GM06990 (cell line): ENCODE measurements at regions not wholly inside any gene's neighbourhood (a gene's known extent, or its start where the extent isn't known, plus 50 kb on each side); places are given as distances from the start of the nearest gene placed in this dataset.

ENCODE experiments used
- DNase-seq: peaks from one replicate; pipeline ENCODE4 v3.0.0-alpha.2; 2011; ENCODE audit not compliant: insufficient read length; ENCODE audit errors: extremely low read depth
- H3K27me3 ChIP-seq: replicated peaks from 2 replicates; pipeline ENCODE4 v1.6.0; 2011; ENCODE audit warnings: low read length; ENCODE audit not compliant: control insufficient read depth, insufficient read depth
- H3K36me3 ChIP-seq: 2 replicates; pipeline ENCODE4 v1.5.1; 2011; ENCODE audit warnings: low read length; ENCODE audit not compliant: control insufficient read depth, insufficient read depth
- H3K4me3 ChIP-seq: replicated peaks from 2 replicates; pipeline ENCODE4 v1.5.1; 2011; ENCODE audit warnings: low read depth, mild to moderate bottlenecking, control low read depth, low read length
- TF ChIP-seq, protein P1 (sequence below): IDR thresholded peaks from 2 replicates; pipeline ENCODE4 v1.5.1; 2011; ENCODE audit warnings: low read length, control low read depth, mild to moderate bottlenecking, inconsistent platforms; ENCODE audit not compliant: insufficient read depth, poor library complexity, severe bottlenecking

DNA sequence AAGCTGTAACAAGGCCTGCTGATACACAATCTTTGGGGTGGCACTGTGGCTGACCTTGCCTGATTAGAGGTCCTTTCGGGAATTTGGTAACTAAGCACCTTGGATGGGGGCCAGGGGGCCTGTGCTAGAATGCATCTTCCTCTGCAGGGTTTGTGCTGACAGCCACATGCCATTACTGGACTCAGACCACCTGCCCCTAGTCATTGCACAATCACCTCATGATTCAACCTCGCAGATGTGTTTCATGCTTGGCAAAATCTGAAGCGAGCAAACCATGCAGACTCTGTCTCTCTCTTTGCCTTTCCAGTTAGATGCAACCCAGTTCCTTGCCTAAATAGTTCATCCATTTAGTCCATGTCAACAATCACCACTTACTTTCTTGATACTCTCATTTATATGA lies 96.5 kb upstream of the ERCC6L2 start:
- Histone ChIP-seq H3K36me3 (no peaks in the 10 kb centered on the region), H3K4me3 (no peak overlapping the region), H3K27me3 (peaks cover 2% of the 10 kb centered on the region)
- TF ChIP-seq, protein P1, sequence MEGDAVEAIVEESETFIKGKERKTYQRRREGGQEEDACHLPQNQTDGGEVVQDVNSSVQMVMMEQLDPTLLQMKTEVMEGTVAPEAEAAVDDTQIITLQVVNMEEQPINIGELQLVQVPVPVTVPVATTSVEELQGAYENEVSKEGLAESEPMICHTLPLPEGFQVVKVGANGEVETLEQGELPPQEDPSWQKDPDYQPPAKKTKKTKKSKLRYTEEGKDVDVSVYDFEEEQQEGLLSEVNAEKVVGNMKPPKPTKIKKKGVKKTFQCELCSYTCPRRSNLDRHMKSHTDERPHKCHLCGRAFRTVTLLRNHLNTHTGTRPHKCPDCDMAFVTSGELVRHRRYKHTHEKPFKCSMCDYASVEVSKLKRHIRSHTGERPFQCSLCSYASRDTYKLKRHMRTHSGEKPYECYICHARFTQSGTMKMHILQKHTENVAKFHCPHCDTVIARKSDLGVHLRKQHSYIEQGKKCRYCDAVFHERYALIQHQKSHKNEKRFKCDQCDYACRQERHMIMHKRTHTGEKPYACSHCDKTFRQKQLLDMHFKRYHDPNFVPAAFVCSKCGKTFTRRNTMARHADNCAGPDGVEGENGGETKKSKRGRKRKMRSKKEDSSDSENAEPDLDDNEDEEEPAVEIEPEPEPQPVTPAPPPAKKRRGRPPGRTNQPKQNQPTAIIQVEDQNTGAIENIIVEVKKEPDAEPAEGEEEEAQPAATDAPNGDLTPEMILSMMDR, result no peak
- no peak for DNase-seq

DNA sequence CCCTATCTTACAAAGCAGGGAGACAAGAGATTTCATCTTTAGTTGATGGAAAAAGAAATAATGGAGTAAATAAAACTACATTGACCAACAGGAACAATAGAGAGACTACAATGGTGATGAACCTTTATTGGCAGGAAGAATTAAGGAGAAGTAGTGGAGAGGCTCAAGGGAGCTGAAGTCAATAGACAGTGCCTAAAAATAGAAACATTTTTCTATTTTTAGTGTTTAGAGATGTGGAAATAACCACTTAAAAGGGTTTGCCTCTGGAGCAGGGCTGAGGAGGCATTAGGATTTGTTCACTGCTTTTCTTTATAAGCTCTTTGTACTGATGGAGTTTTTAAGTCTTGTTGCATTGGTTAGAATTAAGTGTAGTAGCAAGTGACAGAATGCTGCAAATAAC lies 98.4 kb upstream of the ERCC6L2 start:
- no peak for DNase-seq
- TF ChIP-seq, protein P1, result no peak
- no peak overlapping the region for H3K4me3 ChIP-seq

DNA sequence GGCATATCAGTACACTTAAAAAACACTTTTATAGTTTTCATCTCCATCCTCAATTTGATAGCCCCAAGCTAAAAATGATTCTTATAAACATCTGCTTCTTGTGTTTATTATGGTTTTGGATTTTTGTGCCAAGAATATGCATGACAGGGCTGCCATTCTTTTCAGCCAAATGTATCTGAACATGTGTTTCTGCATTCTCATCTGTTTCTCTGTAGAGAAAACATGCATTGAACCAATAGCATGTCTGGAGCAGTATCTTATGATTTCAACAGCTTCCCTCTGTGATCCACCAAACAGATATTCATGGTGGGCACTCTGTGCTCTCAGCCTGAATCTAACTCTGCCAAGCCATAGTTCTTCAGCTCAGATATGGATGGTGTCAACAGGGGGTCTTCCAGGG lies 99.3 kb upstream of the ERCC6L2 start:
- no peaks in the 10 kb centered on the region for H3K36me3 ChIP-seq

More for the DNA sequence above, 98.4 kb upstream of the ERCC6L2 start:
- Histone ChIP-seq H3K36me3 (no peaks in the 10 kb centered on the region), H3K27me3 (peaks cover 2% of the 10 kb centered on the region)

DNA sequence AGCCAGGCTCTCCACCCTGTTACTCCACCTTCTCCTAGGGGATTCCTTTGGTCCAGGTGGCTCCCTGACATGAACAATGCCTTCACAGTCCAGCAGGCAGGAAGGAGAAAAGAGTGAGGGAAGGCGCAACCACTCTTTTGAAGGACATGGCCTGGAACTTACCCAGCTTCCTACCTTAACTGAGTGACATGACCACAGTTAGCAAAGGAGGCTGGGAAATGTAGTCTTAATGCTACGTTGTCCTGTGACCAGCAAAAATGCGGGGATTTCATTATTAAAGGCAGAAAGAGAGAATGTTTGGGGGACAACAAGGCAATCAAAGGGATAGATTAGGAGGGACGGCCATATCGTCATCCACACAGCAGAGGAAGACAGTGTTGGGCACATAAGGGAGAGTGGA lies 100.3 kb upstream of the ERCC6L2 start:
- H3K4me3 ChIP-seq, result no peak overlapping the region
- H3K27me3 ChIP-seq, result peaks cover 2% of the 10 kb centered on the region
- no peaks in the 10 kb centered on the region for H3K36me3 ChIP-seq
- no peak for DNase-seq
- TF ChIP-seq, protein P1, result no peak

More for the DNA sequence above, 99.3 kb upstream of the ERCC6L2 start:
- peaks cover 2% of the 10 kb centered on the region for H3K27me3 ChIP-seq
- TF ChIP-seq, protein P1, result no peak
- H3K4me3 ChIP-seq, result no peak overlapping the region
- DNase-seq, result no peak

DNA sequence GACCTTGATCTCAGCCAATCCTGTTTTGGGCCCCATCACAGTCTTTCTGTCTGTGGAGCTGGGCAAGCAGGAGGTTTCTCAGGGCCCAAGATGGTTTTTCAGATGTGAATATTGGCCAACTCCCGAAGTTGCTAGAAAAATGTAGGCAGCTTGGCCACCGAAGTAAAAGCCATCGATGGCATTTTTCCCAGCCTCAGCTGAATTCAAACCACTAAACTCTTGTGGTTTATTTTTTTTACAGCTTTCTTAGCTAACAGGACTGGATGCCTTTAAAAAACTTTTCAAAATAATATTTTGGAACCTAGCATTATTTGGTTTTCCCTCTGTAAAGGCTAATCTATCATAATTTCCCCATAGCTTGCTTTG lies 102.5 kb upstream of the ERCC6L2 start:
- TF ChIP-seq, protein P1, result no peak
- DNase-seq, result no peak
- Histone ChIP-seq H3K27me3 (peaks cover 2% of the 10 kb centered on the region), H3K4me3 (no peak overlapping the region), H3K36me3 (no peaks in the 10 kb centered on the region)

DNA sequence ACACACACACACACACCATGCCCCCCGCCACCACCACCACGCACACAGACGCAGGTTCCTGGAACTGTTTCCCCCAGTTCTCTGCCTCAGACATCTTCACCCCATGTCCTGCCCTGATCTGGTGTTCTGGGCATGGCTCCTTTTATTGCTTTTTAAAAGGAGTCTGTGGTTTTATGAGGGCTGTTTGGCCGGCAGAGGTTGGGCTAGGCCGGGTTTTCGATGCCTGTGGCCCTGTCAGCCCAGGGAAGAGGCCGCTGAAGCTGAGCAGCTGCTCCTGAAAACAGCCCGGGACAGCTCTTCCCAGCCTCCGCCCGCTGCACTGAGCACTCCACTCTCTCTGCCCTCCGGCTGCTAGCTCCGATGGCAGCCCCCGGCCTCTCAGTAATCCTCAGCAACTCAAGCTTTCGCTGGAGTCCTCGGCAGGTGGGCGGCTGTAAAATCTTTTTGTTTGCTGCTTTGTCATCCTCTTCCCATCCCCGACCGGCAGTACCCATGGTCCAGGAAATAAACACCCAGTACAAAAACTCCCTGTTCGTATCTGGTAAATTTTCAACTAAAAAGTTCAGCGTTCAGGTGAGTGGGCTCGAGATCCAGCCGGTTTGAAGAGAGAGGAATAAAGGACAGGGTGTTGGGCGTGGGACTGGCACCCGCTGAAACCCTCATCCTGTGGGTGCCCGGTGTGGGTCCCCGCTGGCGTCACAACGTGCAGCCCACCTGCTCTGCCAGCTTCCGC lies 103.0 kb upstream of the ERCC6L2 start:
- H3K4me3 ChIP-seq, result no peak overlapping the region
- DNase-seq, result no peak
- TF ChIP-seq, protein P1, result no peak
- H3K36me3 ChIP-seq, result no peaks in the 10 kb centered on the region
- H3K27me3 ChIP-seq, result peaks cover 2% of the 10 kb centered on the region
